ENCODE measurements at regions not wholly inside any gene's neighbourhood (a gene's known extent, or its start where the extent isn't known, plus 50 kb on each side); places are given as distances from the start of the nearest gene placed in this dataset.

DNA sequence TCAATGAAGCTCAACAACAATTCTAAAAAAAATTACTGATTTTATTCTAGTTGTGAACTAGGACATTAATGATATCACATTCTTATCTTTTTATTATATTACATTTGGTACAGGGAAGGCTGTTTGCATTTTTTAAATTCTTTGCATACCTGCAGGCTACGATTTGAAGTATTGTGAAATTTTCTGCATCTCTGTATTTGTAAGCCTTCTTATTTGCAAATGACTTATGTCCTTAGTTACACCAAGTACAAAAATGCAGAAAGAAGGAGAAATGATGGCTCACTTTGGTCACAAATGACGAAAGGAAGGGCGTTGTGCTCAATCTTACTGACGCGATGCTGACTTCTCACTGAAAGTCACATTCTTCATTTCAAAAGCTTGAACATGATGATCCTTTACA is 227.5 kb upstream of the SOX11 start:
- BruUV-seq (replicated peaks) = no TSS peak
- CTCF ChIA-PET = no interaction called here
- H3K9me3 Mint-ChIP-seq (ENCODE audit: unreplicated experiment) = no peaks in the 10 kb centered on the region

DNA sequence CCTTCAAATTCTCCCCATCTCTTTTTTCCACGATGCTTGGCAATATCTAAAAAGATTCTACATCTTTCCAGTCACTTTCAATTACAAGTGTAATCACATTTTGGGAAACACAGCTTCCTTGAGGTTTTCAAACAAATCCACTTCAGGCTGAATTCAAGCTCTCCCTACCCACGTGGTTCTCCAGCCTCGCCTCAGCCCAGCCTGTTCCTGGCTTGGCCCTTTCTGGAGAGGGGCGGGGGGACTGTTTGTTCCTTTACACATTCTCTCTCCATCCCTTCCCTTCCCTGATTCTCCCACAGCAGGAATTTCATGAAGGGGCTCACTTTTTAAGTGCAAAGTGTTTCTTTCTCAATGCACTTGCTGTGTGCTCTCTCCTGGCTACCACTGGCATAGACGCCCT is 226.3 kb upstream of the SOX11 start:
- H3K4me3 ChIP-seq (ENCODE audit: low read depth, low read length) = no peak overlapping the region
- H3K4me1 ChIP-seq = no peaks in the 10 kb centered on the region
- BruUV-seq (replicated peaks) = no TSS peak
- intact Hi-C loops (cut with micrococcal nuclease; ENCODE audit: unreplicated experiment) = no loop called here
- no peak overlapping the region for H3K4me3 Mint-ChIP-seq (ENCODE audit: unreplicated experiment)
- TF ChIP-seq, protein P1, sequence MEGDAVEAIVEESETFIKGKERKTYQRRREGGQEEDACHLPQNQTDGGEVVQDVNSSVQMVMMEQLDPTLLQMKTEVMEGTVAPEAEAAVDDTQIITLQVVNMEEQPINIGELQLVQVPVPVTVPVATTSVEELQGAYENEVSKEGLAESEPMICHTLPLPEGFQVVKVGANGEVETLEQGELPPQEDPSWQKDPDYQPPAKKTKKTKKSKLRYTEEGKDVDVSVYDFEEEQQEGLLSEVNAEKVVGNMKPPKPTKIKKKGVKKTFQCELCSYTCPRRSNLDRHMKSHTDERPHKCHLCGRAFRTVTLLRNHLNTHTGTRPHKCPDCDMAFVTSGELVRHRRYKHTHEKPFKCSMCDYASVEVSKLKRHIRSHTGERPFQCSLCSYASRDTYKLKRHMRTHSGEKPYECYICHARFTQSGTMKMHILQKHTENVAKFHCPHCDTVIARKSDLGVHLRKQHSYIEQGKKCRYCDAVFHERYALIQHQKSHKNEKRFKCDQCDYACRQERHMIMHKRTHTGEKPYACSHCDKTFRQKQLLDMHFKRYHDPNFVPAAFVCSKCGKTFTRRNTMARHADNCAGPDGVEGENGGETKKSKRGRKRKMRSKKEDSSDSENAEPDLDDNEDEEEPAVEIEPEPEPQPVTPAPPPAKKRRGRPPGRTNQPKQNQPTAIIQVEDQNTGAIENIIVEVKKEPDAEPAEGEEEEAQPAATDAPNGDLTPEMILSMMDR (IDR thresholded peaks at IDR 0.05; ENCODE audit: insufficient read depth in 1 of 2, low read depth in 1 of 2, low read length in 1 of 2, severe bottlenecking in 1 of 2, unreplicated experiment in 1 of 2) = no peak
- no peaks in the 10 kb centered on the region for H3K9me3 Mint-ChIP-seq (ENCODE audit: unreplicated experiment)
- ChIA-PET POLR2A (no interaction called here), CTCF (no interaction called here)
- H3K36me3 ChIP-seq (ENCODE audit: control insufficient read depth, insufficient read depth, low read length) = no peaks in the 10 kb centered on the region
- H3K4me1 Mint-ChIP-seq (ENCODE audit: low read depth, unreplicated experiment) = no peaks in the 10 kb centered on the region
- H3K27me3 Mint-ChIP-seq (ENCODE audit: insufficient read depth, unreplicated experiment) = no peaks in the 10 kb centered on the region
- no peaks in the 10 kb centered on the region for H3K36me3 Mint-ChIP-seq (ENCODE audit: insufficient read depth, unreplicated experiment)
- no peaks in the 10 kb centered on the region for H3K9me3 ChIP-seq
- no peak overlapping the region for H3K27ac Mint-ChIP-seq (ENCODE audit: unreplicated experiment)
- no peaks in the 10 kb centered on the region for H3K27me3 ChIP-seq (replicated peaks; ENCODE audit: control insufficient read depth, insufficient read depth, low read length)
- DNase-seq = no peak

More for the DNA sequence above, 227.5 kb upstream of the SOX11 start:
- Histone ChIP-seq H3K4me1 (no peaks in the 10 kb centered on the region), H3K36me3 (ENCODE audit: control insufficient read depth, insufficient read depth, low read length) (no peaks in the 10 kb centered on the region), H3K9me3 (no peaks in the 10 kb centered on the region), H3K27me3 (replicated peaks; ENCODE audit: control insufficient read depth, insufficient read depth, low read length) (no peaks in the 10 kb centered on the region), H3K4me3 (ENCODE audit: low read depth, low read length) (no peak overlapping the region)
- Mint-ChIP-seq H3K36me3 (ENCODE audit: insufficient read depth, unreplicated experiment) (no peaks in the 10 kb centered on the region), H3K27me3 (ENCODE audit: insufficient read depth, unreplicated experiment) (no peaks in the 10 kb centered on the region), H3K4me1 (ENCODE audit: low read depth, unreplicated experiment) (no peaks in the 10 kb centered on the region), H3K4me3 (ENCODE audit: unreplicated experiment) (no peak overlapping the region), H3K27ac (ENCODE audit: unreplicated experiment) (no peak overlapping the region)
- POLR2A ChIA-PET = no interaction called here
- intact Hi-C loops (cut with micrococcal nuclease; ENCODE audit: unreplicated experiment) = no loop called here
- DNase-seq = peak in 1 of 2 experiments; percentile 4
- TF ChIP-seq, protein P1 (IDR thresholded peaks at IDR 0.05; ENCODE audit: insufficient read depth in 1 of 2, low read depth in 1 of 2, low read length in 1 of 2, severe bottlenecking in 1 of 2, unreplicated experiment in 1 of 2) = no peak

DNA sequence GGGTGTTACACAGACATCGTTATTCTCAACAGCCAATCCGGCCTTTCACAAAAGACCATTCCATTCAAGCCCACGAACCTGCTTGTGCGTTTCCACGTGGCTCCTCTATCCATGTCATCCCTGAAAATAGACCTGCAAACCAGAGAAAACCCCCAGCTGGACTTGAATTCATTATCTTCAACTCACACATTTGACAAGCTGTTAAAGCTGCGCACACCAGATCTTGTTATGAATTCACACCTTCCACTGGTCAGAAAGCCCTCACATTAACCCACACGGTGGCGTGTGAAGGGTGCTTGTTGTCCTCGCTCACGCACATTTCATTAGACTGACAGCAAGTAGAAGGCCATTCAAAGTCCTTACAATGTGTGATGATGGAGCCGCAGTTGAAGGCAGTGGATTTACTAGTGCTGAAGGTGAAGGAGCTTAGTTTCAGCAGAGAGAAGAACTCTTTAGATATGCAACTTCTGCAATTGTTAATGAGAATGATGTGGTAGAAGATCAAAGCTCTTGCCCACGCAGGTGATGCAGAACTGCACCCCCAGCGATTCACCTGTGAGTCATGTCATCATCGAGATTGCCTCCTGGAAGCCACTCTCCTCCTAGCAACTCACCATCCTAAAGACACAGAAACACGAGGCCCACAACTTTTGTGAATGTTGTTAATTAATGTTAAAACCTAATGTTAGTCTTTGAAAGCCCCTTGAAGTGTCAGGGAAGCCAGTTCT is 224.8 kb upstream of the SOX11 start:
- Mint-ChIP-seq H3K36me3 (ENCODE audit: insufficient read depth, unreplicated experiment) (no peaks in the 10 kb centered on the region), H3K9me3 (ENCODE audit: unreplicated experiment) (no peaks in the 10 kb centered on the region), H3K27ac (ENCODE audit: unreplicated experiment) (no peak overlapping the region), H3K27me3 (ENCODE audit: insufficient read depth, unreplicated experiment) (no peaks in the 10 kb centered on the region), H3K4me1 (ENCODE audit: low read depth, unreplicated experiment) (no peaks in the 10 kb centered on the region), H3K4me3 (ENCODE audit: unreplicated experiment) (no peak overlapping the region)
- no peak for DNase-seq
- BruUV-seq (replicated peaks) = no TSS peak
- H3K4me1 ChIP-seq = no peaks in the 10 kb centered on the region
- H3K36me3 ChIP-seq (ENCODE audit: control insufficient read depth, insufficient read depth, low read length) = no peaks in the 10 kb centered on the region
- no peak overlapping the region for H3K4me3 ChIP-seq (ENCODE audit: low read depth, low read length)
- intact Hi-C loops (cut with micrococcal nuclease; ENCODE audit: unreplicated experiment) = no loop called here
- ChIA-PET CTCF (no interaction called here), POLR2A (no interaction called here)
- no peaks in the 10 kb centered on the region for H3K9me3 ChIP-seq
- TF ChIP-seq, protein P1 (IDR thresholded peaks at IDR 0.05; ENCODE audit: insufficient read depth in 1 of 2, low read depth in 1 of 2, low read length in 1 of 2, severe bottlenecking in 1 of 2, unreplicated experiment in 1 of 2) = no peak
- H3K27me3 ChIP-seq (replicated peaks; ENCODE audit: control insufficient read depth, insufficient read depth, low read length) = no peaks in the 10 kb centered on the region

All from Caco-2 (cell line).